ENCODE measurements at regions not wholly inside any gene's neighbourhood (a gene's known extent, or its start where the extent isn't known, plus 50 kb on each side); places are given as distances from the start of the nearest gene placed in this dataset.

GRCh38 chr17:77493901-77494663, 353.3 kb downstream of the SEC14L1 start:
- no peaks in the 10 kb centered on the region for H3K27me3 ChIP-seq
- H3K4me3 ChIP-seq: no peak overlapping the region
- FAIRE-seq (no peak), ATAC-seq (no peak), DNase-seq (peak in 1 of 6 donors; percentile 7)
- intact Hi-C loops (cut with DNase I): loop anchor here (2.0 to 10.0 kb wide), 4 partner anchors 62 to 169 kb away; no protein-coding TSS in a partner anchor
- H3K36me3 ChIP-seq: peaks cover 0 to 18% (median 6%) of the 10 kb centered on the region in 3 donors
- H3K9me3 ChIP-seq: no peaks in the 10 kb centered on the region
- no peaks in the 10 kb centered on the region for H3K4me1 ChIP-seq
- WGBS, 2 donors: 86 to 87% methylated on average over 9 of the region's 9 CpGs
- no peak overlapping the region for H3K27ac ChIP-seq
- no peak for TF ChIP-seq CTCF (IDR thresholded peaks at IDR 0.05)

DNA sequence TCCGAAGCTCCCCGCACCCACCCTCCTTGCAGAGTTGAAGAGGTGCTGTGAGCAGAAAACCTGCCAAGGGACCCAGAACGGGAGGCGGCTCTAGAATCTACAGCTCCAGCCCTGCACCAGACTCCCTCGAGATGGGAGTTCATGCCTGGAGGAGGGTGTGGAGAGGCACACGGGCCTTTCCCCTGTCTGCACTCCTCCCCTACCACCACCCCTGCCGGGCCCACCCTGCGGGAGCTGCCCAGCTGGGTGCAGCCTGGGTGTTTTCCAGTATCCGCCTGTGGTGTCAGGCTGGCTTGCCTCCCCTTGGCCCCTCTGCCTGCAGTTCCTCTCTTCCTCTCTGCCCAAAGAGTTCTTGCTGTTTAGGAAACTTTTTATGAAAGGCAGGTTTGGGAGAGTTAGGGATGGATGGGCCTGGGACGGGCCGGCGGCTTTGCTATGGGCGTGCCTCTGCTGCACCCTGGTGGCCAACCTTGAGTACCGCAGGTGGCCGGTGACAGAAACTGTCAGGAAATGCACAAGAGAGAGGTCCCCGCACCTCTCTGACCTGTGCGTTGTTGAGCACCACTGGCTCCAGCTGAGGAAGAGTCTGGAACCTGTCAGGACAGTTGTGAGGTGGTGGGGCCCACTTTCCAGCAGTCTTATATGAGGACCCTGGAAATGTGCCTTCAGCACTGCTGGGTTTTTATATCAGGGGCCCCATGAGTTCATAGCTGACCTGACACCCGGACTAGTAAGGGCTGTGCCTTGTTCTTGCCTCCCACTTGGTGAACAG, 354.1 kb downstream of the SEC14L1 start:
- TF ChIP-seq CTCF (IDR thresholded peaks at IDR 0.05): peak; percentile 89 to 96 (median 93)
- Histone ChIP-seq H3K27me3 (no peaks in the 10 kb centered on the region), H3K9me3 (no peaks in the 10 kb centered on the region), H3K4me3 (no peak overlapping the region), H3K4me1 (no peaks in the 10 kb centered on the region), H3K27ac (no peak overlapping the region), H3K36me3 (peaks cover 0 to 10% (median 6%) of the 10 kb centered on the region in 3 donors)
- intact Hi-C loops (cut with DNase I): loop anchor here (2.0 to 10.0 kb wide), 4 partner anchors 63 to 170 kb away; no protein-coding TSS in a partner anchor
- peak; percentile 50 to 91 (median 81) for DNase-seq
- 35 to 37% methylated on average over 18 of the region's 18 CpGs for WGBS, 2 donors
- FAIRE-seq: no peak
- peak; percentile 78 to 93 (median 86) for ATAC-seq

GRCh38 chr17:77495575-77495974, 354.8 kb downstream of the SEC14L1 start:
- Histone ChIP-seq H3K4me1 (no peaks in the 10 kb centered on the region), H3K27me3 (no peaks in the 10 kb centered on the region), H3K36me3 (peaks cover 0 to 7% (median 4%) of the 10 kb centered on the region in 3 donors), H3K9me3 (no peaks in the 10 kb centered on the region), H3K4me3 (no peak overlapping the region), H3K27ac (no peak overlapping the region)
- 85 to 88% methylated on average over 11 of the region's 11 CpGs for WGBS, 2 donors
- ATAC-seq (no peak), FAIRE-seq (no peak), DNase-seq (peak in 2 of 6 donors; percentile 14 to 52)
- TF ChIP-seq CTCF (IDR thresholded peaks at IDR 0.05): no peak
- intact Hi-C loops (cut with DNase I): loop anchor here in 2 of 3 donors (2.0 to 10.0 kb wide), 2 partner anchors 167 to 171 kb away; no protein-coding TSS in a partner anchor

- no peak for ATAC-seq
- Histone ChIP-seq H3K27me3 (no peaks in the 10 kb centered on the region), H3K9me3 (no peaks in the 10 kb centered on the region), H3K4me3 (no peak overlapping the region), H3K27ac (no peak overlapping the region), H3K36me3 (no peaks in the 10 kb centered on the region), H3K4me1 (no peaks in the 10 kb centered on the region)
- 93 to 94% methylated on average over 12 of the region's 12 CpGs for WGBS, 2 donors
- no peak for TF ChIP-seq CTCF (IDR thresholded peaks at IDR 0.05)
- DNase-seq: peak in 2 of 6 donors; percentile 9 to 38
- no peak for FAIRE-seq
- intact Hi-C loops (cut with DNase I): loop anchor here in 1 of 3 donors (10.0 kb wide), 1 partner anchor 172 kb away; no protein-coding TSS in a partner anchor
Observed at GRCh38 chr17:77496401-77496801, 355.6 kb downstream of the SEC14L1 start.

Data from pancreas (tissue), 10 donors.